GM19324 (cell line): ENCODE measurements at regions not wholly inside any gene's neighbourhood (a gene's known extent, or its start where the extent isn't known, plus 50 kb on each side); places are given as distances from the start of the nearest gene placed in this dataset.

Source experiments
- ATAC-seq: cut with Tn5 transposase; IDR thresholded peaks from one replicate; pipeline ENCODE4 v1.9.1; 2021; ENCODE audit warnings: mild to moderate bottlenecking, moderate library complexity; ENCODE audit not compliant: unreplicated experiment, low FRiP score

- ATAC-seq, result no peak
These were observed 250.6 kb downstream of the NFKBIZ start for GRCh38 chr3:102099913-102100312.

- ATAC-seq, result no peak
These were observed 253.1 kb downstream of the NFKBIZ start for GRCh38 chr3:102102394-102102793.

GRCh38 chr3:102104033-102104432 is 254.7 kb downstream of the NFKBIZ start:
- no peak for ATAC-seq

- no peak for ATAC-seq
These were observed 255.9 kb downstream of the NFKBIZ start for GRCh38 chr3:102105193-102105592.

GRCh38 chr3:102106416-102107097 is 257.2 kb downstream of the NFKBIZ start:
- no peak for ATAC-seq

- no peak for ATAC-seq
These were observed 263.5 kb downstream of the NFKBIZ start for GRCh38 chr3:102112704-102113230.

- ATAC-seq, result no peak
These were observed 264.2 kb downstream of the NFKBIZ start for GRCh38 chr3:102113421-102114041.

GRCh38 chr3:102114264-102114979 is 265.1 kb downstream of the NFKBIZ start:
- ATAC-seq, result no peak

GRCh38 chr3:102122527-102122926 is 273.2 kb downstream of the NFKBIZ start:
- ATAC-seq, result no peak

- ATAC-seq, result no peak
These were observed 274.4 kb downstream of the NFKBIZ start for GRCh38 chr3:102123590-102124190.

GRCh38 chr3:102124282-102124681 is 275.0 kb downstream of the NFKBIZ start:
- ATAC-seq, result no peak

GRCh38 chr3:102124704-102125103 is 275.4 kb downstream of the NFKBIZ start:
- no peak for ATAC-seq

- ATAC-seq, result no peak
These were observed 276.1 kb downstream of the NFKBIZ start for GRCh38 chr3:102125197-102125993.

- no peak for ATAC-seq
These were observed 276.7 kb downstream of the NFKBIZ start for GRCh38 chr3:102125994-102126368.

- no peak for ATAC-seq
These were observed 280.7 kb downstream of the NFKBIZ start for GRCh38 chr3:102129760-102130608.

GRCh38 chr3:102132370-102132769 is 283.1 kb downstream of the NFKBIZ start:
- no peak for ATAC-seq

- ATAC-seq, result no peak
These were observed 284.1 kb downstream of the NFKBIZ start for GRCh38 chr3:102133376-102133775.

GRCh38 chr3:102135316-102135715 is 286.0 kb downstream of the NFKBIZ start:
- ATAC-seq, result no peak

- ATAC-seq, result no peak
These were observed 286.9 kb downstream of the NFKBIZ start for GRCh38 chr3:102136183-102136582.
